DND-41 (cell line): ENCODE measurements at regions not wholly inside any gene's neighbourhood (a gene's known extent, or its start where the extent isn't known, plus 50 kb on each side); places are given as distances from the start of the nearest gene placed in this dataset.

Experiments
- EZH2 ChIP-seq: IDR thresholded peaks from 3 replicates; pipeline ENCODE4 v1.6.1; 2012; ENCODE audit warnings: borderline replicate concordance, low read depth, mild to moderate bottlenecking, moderate library complexity, low read length, inconsistent platforms; ENCODE audit not compliant: severe bottlenecking
- TF ChIP-seq, protein P1 (sequence below): IDR thresholded peaks from 2 replicates; pipeline ENCODE4 v1.5.1; 2012; ENCODE audit warnings: borderline replicate concordance, low read length, moderate library complexity, mild to moderate bottlenecking; ENCODE audit not compliant: poor library complexity, severe bottlenecking; ENCODE audit errors: extremely low read depth

DNA sequence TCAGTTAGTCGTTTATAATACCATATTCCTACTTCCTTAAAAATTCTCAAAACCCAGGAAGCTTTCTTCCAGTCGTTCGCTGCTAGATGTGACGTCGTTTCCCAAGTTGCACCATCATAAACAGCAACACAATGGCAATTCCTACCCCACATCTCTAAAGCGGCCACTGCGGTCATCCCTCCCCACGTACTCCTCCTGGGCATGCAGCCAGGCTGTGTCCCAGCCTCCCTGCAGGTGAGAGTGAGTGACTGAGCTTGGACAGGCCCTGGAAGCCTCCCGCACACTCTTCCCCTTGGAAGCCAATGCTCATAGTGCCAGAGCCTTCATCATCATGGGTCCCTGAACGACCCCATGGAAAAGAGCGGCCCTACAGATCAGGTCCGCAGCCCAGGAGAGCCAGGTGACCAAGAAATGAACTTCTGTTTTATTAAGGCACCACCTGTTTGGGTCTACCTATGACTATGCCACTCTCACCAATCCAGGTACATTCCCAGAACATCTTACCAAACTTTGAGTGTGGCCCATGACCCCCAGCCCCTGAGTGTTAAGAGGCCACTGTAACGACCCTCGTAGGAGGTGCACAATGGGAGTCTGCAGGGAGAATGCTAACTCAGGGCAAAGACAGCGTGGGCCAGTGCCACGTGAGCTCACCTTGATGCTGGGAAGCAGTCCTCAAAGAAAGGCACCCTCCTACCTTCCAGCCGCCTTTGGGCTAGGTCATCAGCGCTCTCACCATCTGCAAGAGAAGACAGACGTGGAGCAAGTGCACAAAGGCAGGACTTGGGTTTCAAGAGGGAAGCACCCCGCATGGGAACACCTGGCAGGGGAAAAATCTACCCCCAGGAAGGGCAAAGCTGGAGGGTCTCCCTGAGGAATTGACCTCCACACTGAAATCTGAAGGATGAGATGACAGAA lies 74.7 kb upstream of the RAB6C start:
- TF ChIP-seq, protein P1, sequence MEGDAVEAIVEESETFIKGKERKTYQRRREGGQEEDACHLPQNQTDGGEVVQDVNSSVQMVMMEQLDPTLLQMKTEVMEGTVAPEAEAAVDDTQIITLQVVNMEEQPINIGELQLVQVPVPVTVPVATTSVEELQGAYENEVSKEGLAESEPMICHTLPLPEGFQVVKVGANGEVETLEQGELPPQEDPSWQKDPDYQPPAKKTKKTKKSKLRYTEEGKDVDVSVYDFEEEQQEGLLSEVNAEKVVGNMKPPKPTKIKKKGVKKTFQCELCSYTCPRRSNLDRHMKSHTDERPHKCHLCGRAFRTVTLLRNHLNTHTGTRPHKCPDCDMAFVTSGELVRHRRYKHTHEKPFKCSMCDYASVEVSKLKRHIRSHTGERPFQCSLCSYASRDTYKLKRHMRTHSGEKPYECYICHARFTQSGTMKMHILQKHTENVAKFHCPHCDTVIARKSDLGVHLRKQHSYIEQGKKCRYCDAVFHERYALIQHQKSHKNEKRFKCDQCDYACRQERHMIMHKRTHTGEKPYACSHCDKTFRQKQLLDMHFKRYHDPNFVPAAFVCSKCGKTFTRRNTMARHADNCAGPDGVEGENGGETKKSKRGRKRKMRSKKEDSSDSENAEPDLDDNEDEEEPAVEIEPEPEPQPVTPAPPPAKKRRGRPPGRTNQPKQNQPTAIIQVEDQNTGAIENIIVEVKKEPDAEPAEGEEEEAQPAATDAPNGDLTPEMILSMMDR, result no peak
- no peak for TF ChIP-seq EZH2
